B cell (primary cell): ENCODE measurements at regions not wholly inside any gene's neighbourhood (a gene's known extent, or its start where the extent isn't known, plus 50 kb on each side); places are given as distances from the start of the nearest gene placed in this dataset.

Experiments used
- ATAC-seq: fragments of 200-7000 bp; cut with Tn5 transposase; one replicate; pipeline ENCODE4 v1.10.0; 2021; ENCODE audit warnings: low read depth, mild to moderate bottlenecking, moderate number of reproducible peaks, moderate library complexity
- CTCF ChIA-PET: fragments of 350-600 bp; sonication (Branson Sonifier 250); formaldehyde crosslinking; loops from one replicate; lab custom pipeline; 2021; ENCODE audit warnings: antibody characterized with exemption, inconsistent platforms; lab: Charles Lee
- POLR2A ChIA-PET: fragments of 350-600 bp; sonication (Branson Sonifier 250); formaldehyde crosslinking; loops from one replicate; lab custom pipeline; 2021; ENCODE audit warnings: antibody characterized with exemption; lab: Charles Lee
- DNase-seq: peaks from one replicate; pipeline ENCODE4 v3.0.0; 2013
- H2AFZ ChIP-seq: 2 replicates; pipeline ENCODE4 v1.6.1; 2012; ENCODE audit warnings: mild to moderate bottlenecking, low read depth, low read length; ENCODE audit not compliant: insufficient read depth, poor library complexity, severe bottlenecking
- H3K27ac ChIP-seq, 2 donors: 1 replicate in 1 of 2; 2 replicates in 1 of 2; pipeline ENCODE4 v1.5.1; 2012 to 2013; ENCODE audit warnings: low read length in 2 of 2, mild to moderate bottlenecking in 2 of 2, moderate library complexity in 1 of 2
- H3K27me3 ChIP-seq, 4 experiments: fragments of 200-600 bp in 1 of 4; sonication (generic) in 1 of 4; replicated peaks in 1 of 4; 1 replicate in 2 of 4; 2 replicates in 2 of 4; pipeline versions ENCODE4 v1.6.1 to v1.7.0; 2013 to 2016; ENCODE audit warnings: low read length in 3 of 4, mild to moderate bottlenecking in 2 of 4, mixed read lengths in 1 of 4, moderate library complexity in 1 of 4; ENCODE audit not compliant: insufficient read depth in 4 of 4, control insufficient read depth in 3 of 4; ENCODE audit errors: control extremely low read depth in 1 of 4
- H3K36me3 ChIP-seq, 2 experiments: replicated peaks in 1 of 2; 1 replicate in 1 of 2; 2 replicates in 1 of 2; pipeline versions ENCODE4 v1.6.1 to v1.7.1; 2013; ENCODE audit warnings: low read length in 1 of 2; ENCODE audit not compliant: insufficient read depth in 2 of 2, control insufficient read depth in 1 of 2; ENCODE audit errors: control extremely low read depth in 1 of 2, extremely low read depth in 1 of 2
- H3K4me1 ChIP-seq, 2 donors: fragments of 200-600 bp in 1 of 2; sonication (generic) in 1 of 2; 1 replicate in 1 of 2; 2 replicates in 1 of 2; pipeline versions ENCODE4 v1.5.1 to v1.6.1; 2013 to 2017; ENCODE audit warnings: low read length in 2 of 2; ENCODE audit not compliant: control insufficient read depth in 2 of 2, insufficient read depth in 2 of 2
- H3K4me2 ChIP-seq: replicated peaks from 2 replicates; pipeline ENCODE3; 2012; ENCODE audit warnings: mild to moderate bottlenecking, low read depth, low read length; ENCODE audit not compliant: poor library complexity, severe bottlenecking
- H3K4me3 ChIP-seq, 5 experiments: fragments of 200-600 bp in 1 of 5; sonication (generic) in 1 of 5; 1 replicate in 3 of 5; 2 replicates in 2 of 5; pipeline versions ENCODE4 v1.5.1 to v1.7.0; 2011 to 2016; ENCODE audit warnings: low read length in 4 of 5, mild to moderate bottlenecking in 4 of 5, low read depth in 2 of 5, control low read depth in 1 of 5, moderate library complexity in 1 of 5; ENCODE audit not compliant: insufficient read depth in 1 of 5; ENCODE audit errors: control extremely low read depth in 1 of 5, extremely low read depth in 1 of 5
- H3K79me2 ChIP-seq: fragments of 200-600 bp; sonication (generic); one replicate; pipeline ENCODE4 v1.6.0; 2016; ENCODE audit warnings: low read length; ENCODE audit not compliant: control insufficient read depth, insufficient read depth
- H3K9ac ChIP-seq: fragments of 200-600 bp; sonication (generic); 2 replicates; pipeline ENCODE4 v1.6.1; 2017; ENCODE audit warnings: mild to moderate bottlenecking, low read length, moderate library complexity
- H3K9me3 ChIP-seq, 3 donors: one replicate each; pipeline versions ENCODE4 v1.6.1 to v1.7.1; 2013; ENCODE audit warnings: low read length in 2 of 3; ENCODE audit not compliant: control insufficient read depth in 2 of 3, insufficient read depth in 1 of 3; ENCODE audit errors: control extremely low read depth in 1 of 3
- H4K20me1 ChIP-seq: 2 replicates; pipeline ENCODE4 v1.6.0; 2012; ENCODE audit warnings: mild to moderate bottlenecking, low read length; ENCODE audit not compliant: insufficient read depth, control insufficient read depth, poor library complexity, severe bottlenecking
- H3K27ac Mint-ChIP-seq: one replicate; pipeline ENCODE4 v1.8.0; 2021; ENCODE audit warnings: mixed read lengths
- H3K27me3 Mint-ChIP-seq: one replicate; pipeline ENCODE4 v1.8.0; 2021; ENCODE audit warnings: mixed read lengths
- H3K4me1 Mint-ChIP-seq: one replicate; pipeline ENCODE4 v1.8.0; 2021; ENCODE audit warnings: mixed read lengths
- H3K4me3 Mint-ChIP-seq: one replicate; pipeline ENCODE4 v1.8.0; 2021; ENCODE audit warnings: mixed read lengths
- H3K9me3 Mint-ChIP-seq: one replicate; pipeline ENCODE4 v1.8.0; 2022; ENCODE audit warnings: mixed read lengths; ENCODE audit not compliant: insufficient read depth
- EZH2 ChIP-seq: IDR thresholded peaks from 2 replicates; pipeline ENCODE4 v1.6.1; 2012; ENCODE audit warnings: borderline replicate concordance, low read depth, mild to moderate bottlenecking, moderate library complexity, low read length; ENCODE audit not compliant: insufficient read depth, poor library complexity, severe bottlenecking
- WGBS: methylation state at CpG from one replicate; pipeline ENCODE4 v1.1.5; 2013; ENCODE audit warnings: missing lambda C conversion rate; ENCODE audit not compliant: insufficient coverage; 5-methylcytosine and 5-hydroxymethylcytosine counted together
- intact Hi-C: fragments of 100-400 bp; cut with micrococcal nuclease; formaldehyde crosslinking; loops from one replicate; pipeline ENCODE4 v1.10.0; 2022
- TF ChIP-seq, protein P1 (sequence below): fragments of 200-600 bp; IDR thresholded peaks from one replicate; pipeline ENCODE4 v1.8.0; 2022; ENCODE audit warnings: antibody characterized with exemption, mild to moderate bottlenecking

- Histone ChIP-seq H4K20me1 (no peaks in the 10 kb centered on the region), H3K79me2 (no peaks in the 10 kb centered on the region), H3K27ac (no peak overlapping the region), H3K27me3 (no peaks in the 10 kb centered on the region), H3K9ac (no peak overlapping the region), H3K4me1 (no peaks in the 10 kb centered on the region), H2AFZ (no peak overlapping the region), H3K4me3 (no peak overlapping the region), H3K36me3 (no peaks in the 10 kb centered on the region), H3K9me3 (no peaks in the 10 kb centered on the region), H3K4me2 (no peak overlapping the region)
- ChIA-PET POLR2A (no interaction called here), CTCF (no interaction called here)
- ATAC-seq: no peak
- no peak overlapping the region for H3K27ac Mint-ChIP-seq
- H3K27me3 Mint-ChIP-seq: no peaks in the 10 kb centered on the region
- H3K9me3 Mint-ChIP-seq: no peaks in the 10 kb centered on the region
- intact Hi-C loops: no loop called here
- no peak for TF ChIP-seq EZH2
- TF ChIP-seq, protein P1, sequence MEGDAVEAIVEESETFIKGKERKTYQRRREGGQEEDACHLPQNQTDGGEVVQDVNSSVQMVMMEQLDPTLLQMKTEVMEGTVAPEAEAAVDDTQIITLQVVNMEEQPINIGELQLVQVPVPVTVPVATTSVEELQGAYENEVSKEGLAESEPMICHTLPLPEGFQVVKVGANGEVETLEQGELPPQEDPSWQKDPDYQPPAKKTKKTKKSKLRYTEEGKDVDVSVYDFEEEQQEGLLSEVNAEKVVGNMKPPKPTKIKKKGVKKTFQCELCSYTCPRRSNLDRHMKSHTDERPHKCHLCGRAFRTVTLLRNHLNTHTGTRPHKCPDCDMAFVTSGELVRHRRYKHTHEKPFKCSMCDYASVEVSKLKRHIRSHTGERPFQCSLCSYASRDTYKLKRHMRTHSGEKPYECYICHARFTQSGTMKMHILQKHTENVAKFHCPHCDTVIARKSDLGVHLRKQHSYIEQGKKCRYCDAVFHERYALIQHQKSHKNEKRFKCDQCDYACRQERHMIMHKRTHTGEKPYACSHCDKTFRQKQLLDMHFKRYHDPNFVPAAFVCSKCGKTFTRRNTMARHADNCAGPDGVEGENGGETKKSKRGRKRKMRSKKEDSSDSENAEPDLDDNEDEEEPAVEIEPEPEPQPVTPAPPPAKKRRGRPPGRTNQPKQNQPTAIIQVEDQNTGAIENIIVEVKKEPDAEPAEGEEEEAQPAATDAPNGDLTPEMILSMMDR: no peak
- 25% methylated on average over 1 of the region's 3 CpGs for WGBS
- DNase-seq: no peak
- no peak overlapping the region for H3K4me3 Mint-ChIP-seq
- H3K4me1 Mint-ChIP-seq: no peaks in the 10 kb centered on the region
These were observed 121.0 kb downstream of the FHL5 start for GRCh38 chr6:96683819-96684528.

- no peak for TF ChIP-seq EZH2
- TF ChIP-seq, protein P1: no peak
- ChIA-PET POLR2A (no interaction called here), CTCF (no interaction called here)
- H3K4me3 Mint-ChIP-seq: no peak overlapping the region
- H3K36me3 ChIP-seq: no peaks in the 10 kb centered on the region
- H3K4me1 ChIP-seq: no peaks in the 10 kb centered on the region
- no peaks in the 10 kb centered on the region for H3K27me3 ChIP-seq
- DNase-seq: no peak
- H3K9ac ChIP-seq: no peak overlapping the region
- no peaks in the 10 kb centered on the region for H3K79me2 ChIP-seq
- intact Hi-C loops: no loop called here
- H3K27ac Mint-ChIP-seq: no peak overlapping the region
- no peaks in the 10 kb centered on the region for H4K20me1 ChIP-seq
- no peak overlapping the region for H3K4me2 ChIP-seq
- H2AFZ ChIP-seq: no peak overlapping the region
- ATAC-seq: no peak
- no peaks in the 10 kb centered on the region for H3K27me3 Mint-ChIP-seq
- H3K9me3 Mint-ChIP-seq: no peaks in the 10 kb centered on the region
- no peak overlapping the region for H3K27ac ChIP-seq
- H3K4me3 ChIP-seq: no peak overlapping the region
- H3K4me1 Mint-ChIP-seq: no peaks in the 10 kb centered on the region
- no peaks in the 10 kb centered on the region for H3K9me3 ChIP-seq
These were observed 119.1 kb downstream of the FHL5 start for GRCh38 chr6:96682017-96682416.
